ENCODE measurements at regions not wholly inside any gene's neighbourhood (a gene's known extent, or its start where the extent isn't known, plus 50 kb on each side); places are given as distances from the start of the nearest gene placed in this dataset.

DNA sequence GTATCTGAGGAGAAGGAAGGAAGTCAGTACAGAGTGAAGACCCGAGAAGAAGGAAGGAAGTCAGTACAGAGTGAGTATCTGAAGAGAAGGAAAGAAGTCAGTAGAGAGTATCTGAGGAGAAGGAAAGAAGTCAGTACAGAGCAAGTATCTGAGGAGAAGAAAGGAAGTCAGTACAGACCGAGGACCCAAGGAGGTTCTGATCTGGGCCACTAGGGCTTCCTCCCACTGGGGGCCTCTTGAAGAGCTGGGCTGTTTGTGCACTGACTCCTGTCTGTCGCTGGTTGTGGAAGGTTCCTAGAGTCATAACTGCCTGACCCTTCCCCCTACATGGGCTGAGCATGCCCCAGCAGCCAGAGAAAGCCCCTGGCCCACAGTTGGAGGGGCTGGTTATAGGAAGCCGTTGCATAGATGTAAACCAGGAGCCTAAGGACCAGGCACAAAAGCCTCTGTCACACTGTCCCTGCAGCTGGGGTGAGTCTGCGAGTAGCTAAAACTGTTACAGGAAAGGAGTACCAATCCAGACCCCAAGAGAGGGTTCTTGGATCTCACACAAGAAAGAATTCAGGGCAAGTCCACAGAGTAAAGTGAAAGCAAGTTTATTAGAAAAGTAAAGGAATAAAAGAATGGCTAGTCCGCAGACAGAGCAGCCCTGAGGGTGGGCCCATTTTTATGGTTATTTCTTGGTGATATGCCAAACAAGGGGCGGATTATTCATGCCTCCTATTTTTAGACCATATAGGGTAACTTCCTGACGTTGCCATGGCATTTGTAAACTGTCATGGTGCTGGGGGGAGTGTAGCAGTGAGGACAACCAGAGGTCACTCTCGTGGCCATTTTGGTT, 395.9 kb downstream of the PREX1 start:
- Histone ChIP-seq H3K9me3 (ENCODE audit: insufficient read depth, low read length, severe bottlenecking) (no peaks in the 10 kb centered on the region), H3K36me3 (ENCODE audit: insufficient read depth, low read length) (no peaks in the 10 kb centered on the region), H3K79me2 (ENCODE audit: insufficient read depth, low read length) (no peaks in the 10 kb centered on the region), H3K9ac (ENCODE audit: low read depth, low read length) (no peak overlapping the region), H3K4me1 (ENCODE audit: insufficient read depth, low read length) (no peaks in the 10 kb centered on the region), H4K20me1 (ENCODE audit: insufficient read depth, low read length) (no peaks in the 10 kb centered on the region), H3K4me3 (ENCODE audit: low read depth in 1 of 2, low read length in 2 of 2) (no peak overlapping the region), H3K4me2 (ENCODE audit: insufficient read depth, low read length) (no peak overlapping the region), H3K27me3 (ENCODE audit: insufficient read depth, low read length, poor library complexity) (no peaks in the 10 kb centered on the region), H2AFZ (ENCODE audit: low read depth, low read length) (no peak overlapping the region), H3K27ac (ENCODE audit: low read length) (no peak overlapping the region)
- TF ChIP-seq, protein P1, sequence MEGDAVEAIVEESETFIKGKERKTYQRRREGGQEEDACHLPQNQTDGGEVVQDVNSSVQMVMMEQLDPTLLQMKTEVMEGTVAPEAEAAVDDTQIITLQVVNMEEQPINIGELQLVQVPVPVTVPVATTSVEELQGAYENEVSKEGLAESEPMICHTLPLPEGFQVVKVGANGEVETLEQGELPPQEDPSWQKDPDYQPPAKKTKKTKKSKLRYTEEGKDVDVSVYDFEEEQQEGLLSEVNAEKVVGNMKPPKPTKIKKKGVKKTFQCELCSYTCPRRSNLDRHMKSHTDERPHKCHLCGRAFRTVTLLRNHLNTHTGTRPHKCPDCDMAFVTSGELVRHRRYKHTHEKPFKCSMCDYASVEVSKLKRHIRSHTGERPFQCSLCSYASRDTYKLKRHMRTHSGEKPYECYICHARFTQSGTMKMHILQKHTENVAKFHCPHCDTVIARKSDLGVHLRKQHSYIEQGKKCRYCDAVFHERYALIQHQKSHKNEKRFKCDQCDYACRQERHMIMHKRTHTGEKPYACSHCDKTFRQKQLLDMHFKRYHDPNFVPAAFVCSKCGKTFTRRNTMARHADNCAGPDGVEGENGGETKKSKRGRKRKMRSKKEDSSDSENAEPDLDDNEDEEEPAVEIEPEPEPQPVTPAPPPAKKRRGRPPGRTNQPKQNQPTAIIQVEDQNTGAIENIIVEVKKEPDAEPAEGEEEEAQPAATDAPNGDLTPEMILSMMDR (IDR thresholded peaks at IDR 0.05; ENCODE audit: borderline replicate concordance, extremely low read depth, low read length, poor library complexity, severe bottlenecking), result no peak
- TF ChIP-seq EZH2 (IDR thresholded peaks at IDR 0.05; ENCODE audit: borderline replicate concordance, low read depth, low read length, severe bottlenecking), result no peak
- no peak for DNase-seq
- 0 out of 3 replicates have a peak, but pooled peaks have one; percentile 45 for ATAC-seq (ENCODE audit: insufficient read depth, low read depth)

DNA sequence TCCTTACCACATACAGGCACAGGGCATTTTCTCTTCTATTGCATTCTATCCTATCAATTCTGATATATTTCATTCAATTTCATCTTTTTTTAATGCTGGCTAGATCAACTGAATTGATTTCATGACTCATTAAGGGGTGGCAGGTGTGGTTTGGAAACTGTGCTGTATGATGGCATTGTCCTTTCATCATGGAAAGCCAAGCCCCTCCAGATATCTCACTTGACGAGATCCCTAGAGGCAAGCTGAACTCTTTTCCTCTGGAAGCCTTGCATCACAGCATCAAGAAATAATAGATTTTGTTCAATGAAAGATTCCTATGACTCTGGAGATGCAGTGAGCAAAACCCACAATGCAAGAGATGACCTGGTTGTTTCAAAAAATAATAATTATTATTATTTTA, 401.2 kb downstream of the PREX1 start:
- no peak overlapping the region for H3K27ac ChIP-seq (ENCODE audit: low read length)
- H3K79me2 ChIP-seq (ENCODE audit: insufficient read depth, low read length), result no peaks in the 10 kb centered on the region
- H3K4me2 ChIP-seq (ENCODE audit: insufficient read depth, low read length), result no peak overlapping the region
- H3K4me1 ChIP-seq (ENCODE audit: insufficient read depth, low read length), result no peaks in the 10 kb centered on the region
- no peak overlapping the region for H2AFZ ChIP-seq (ENCODE audit: low read depth, low read length)
- H3K36me3 ChIP-seq (ENCODE audit: insufficient read depth, low read length), result no peaks in the 10 kb centered on the region
- no peak for DNase-seq
- H3K9me3 ChIP-seq (ENCODE audit: insufficient read depth, low read length, severe bottlenecking), result no peaks in the 10 kb centered on the region
- H4K20me1 ChIP-seq (ENCODE audit: insufficient read depth, low read length), result no peaks in the 10 kb centered on the region
- no peak for ATAC-seq (ENCODE audit: insufficient read depth, low read depth)
- H3K27me3 ChIP-seq (ENCODE audit: insufficient read depth, low read length, poor library complexity), result no peaks in the 10 kb centered on the region
- no peak overlapping the region for H3K4me3 ChIP-seq (ENCODE audit: low read depth in 1 of 2, low read length in 2 of 2)
- no peak overlapping the region for H3K9ac ChIP-seq (ENCODE audit: low read depth, low read length)
- no peak for TF ChIP-seq EZH2 (IDR thresholded peaks at IDR 0.05; ENCODE audit: borderline replicate concordance, low read depth, low read length, severe bottlenecking)
- TF ChIP-seq, protein P1 (IDR thresholded peaks at IDR 0.05; ENCODE audit: borderline replicate concordance, extremely low read depth, low read length, poor library complexity, severe bottlenecking), result no peak

DNA sequence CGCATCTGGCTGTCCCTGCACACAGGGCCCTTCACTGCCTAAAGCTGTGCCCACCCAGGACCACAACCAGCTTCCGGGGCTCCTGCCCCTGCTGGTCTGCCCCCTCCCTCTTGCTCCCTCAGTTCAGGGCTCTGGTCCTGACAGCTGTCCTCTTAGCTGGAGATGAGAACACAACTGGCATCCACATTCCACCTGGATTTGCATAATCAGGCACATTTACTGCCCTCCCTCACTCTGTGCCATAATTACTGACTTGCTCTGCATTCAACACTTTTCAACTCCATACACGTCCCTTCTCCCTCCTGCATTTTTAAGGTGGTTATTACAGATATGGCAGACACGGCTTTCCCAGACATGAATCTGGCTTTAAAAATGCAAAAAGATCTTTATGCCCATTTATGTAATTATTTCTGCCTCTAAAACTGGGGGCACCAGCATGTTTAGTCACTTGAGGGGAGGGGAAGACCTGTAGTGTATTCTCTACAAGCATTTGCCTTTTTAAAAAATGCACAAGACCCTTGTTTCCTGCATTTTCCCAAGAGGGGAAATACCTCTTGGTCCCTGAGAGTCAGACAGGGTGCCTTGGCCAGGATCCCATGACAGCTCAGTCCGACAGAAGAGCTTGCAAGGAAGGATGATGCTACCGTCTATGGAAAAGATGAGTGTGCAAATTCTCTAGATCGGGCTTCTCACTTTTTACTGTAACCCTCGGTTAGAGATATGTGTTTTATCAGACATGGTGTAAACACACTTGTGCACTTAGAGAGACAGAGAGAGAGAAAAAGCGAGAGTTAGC, 401.8 kb downstream of the PREX1 start:
- no peak overlapping the region for H3K27ac ChIP-seq (ENCODE audit: low read length)
- no peaks in the 10 kb centered on the region for H3K27me3 ChIP-seq (ENCODE audit: insufficient read depth, low read length, poor library complexity)
- H3K9ac ChIP-seq (ENCODE audit: low read depth, low read length), result no peak overlapping the region
- TF ChIP-seq, protein P1 (IDR thresholded peaks at IDR 0.05; ENCODE audit: borderline replicate concordance, extremely low read depth, low read length, poor library complexity, severe bottlenecking), result no peak
- no peak for TF ChIP-seq EZH2 (IDR thresholded peaks at IDR 0.05; ENCODE audit: borderline replicate concordance, low read depth, low read length, severe bottlenecking)
- H2AFZ ChIP-seq (ENCODE audit: low read depth, low read length), result no peak overlapping the region
- H3K4me3 ChIP-seq (ENCODE audit: low read depth in 1 of 2, low read length in 2 of 2), result no peak overlapping the region
- H3K36me3 ChIP-seq (ENCODE audit: insufficient read depth, low read length), result no peaks in the 10 kb centered on the region
- no peaks in the 10 kb centered on the region for H4K20me1 ChIP-seq (ENCODE audit: insufficient read depth, low read length)
- no peak for DNase-seq
- no peaks in the 10 kb centered on the region for H3K4me1 ChIP-seq (ENCODE audit: insufficient read depth, low read length)
- no peaks in the 10 kb centered on the region for H3K79me2 ChIP-seq (ENCODE audit: insufficient read depth, low read length)
- no peak overlapping the region for H3K4me2 ChIP-seq (ENCODE audit: insufficient read depth, low read length)
- H3K9me3 ChIP-seq (ENCODE audit: insufficient read depth, low read length, severe bottlenecking), result no peaks in the 10 kb centered on the region
- no peak for ATAC-seq (ENCODE audit: insufficient read depth, low read depth)
